H9 (cell line): ENCODE measurements at regions not wholly inside any gene's neighbourhood (a gene's known extent, or its start where the extent isn't known, plus 50 kb on each side); places are given as distances from the start of the nearest gene placed in this dataset.

Experiments used
- DNase-seq: peaks from one replicate; pipeline ENCODE4 v3.0.0-alpha.2; 2017
- H2AFZ ChIP-seq: one replicate; pipeline ENCODE4 v1.6.1; 2013; ENCODE audit warnings: mild to moderate bottlenecking, low read length, control low read depth, moderate library complexity
- H2AK5ac ChIP-seq: 2 replicates; pipeline ENCODE4 v1.6.1; 2013; ENCODE audit warnings: low read length, control low read depth, mixed read lengths; ENCODE audit not compliant: insufficient read length
- H2BK120ac ChIP-seq: one replicate; pipeline ENCODE4 v1.6.1; 2013; ENCODE audit warnings: low read depth, mild to moderate bottlenecking, low read length, control low read depth, inconsistent platforms; ENCODE audit not compliant: poor library complexity, severe bottlenecking
- H2BK12ac ChIP-seq: 2 replicates; pipeline ENCODE4 v1.6.1; 2013; ENCODE audit warnings: low read length, control low read depth, mixed read lengths, low read depth; ENCODE audit not compliant: insufficient read length
- H2BK15ac ChIP-seq: 2 replicates; pipeline ENCODE4 v1.6.1; 2013; ENCODE audit warnings: low read depth, low read length, control low read depth
- H2BK20ac ChIP-seq: one replicate; pipeline ENCODE4 v1.6.1; 2013; ENCODE audit warnings: low read depth, mild to moderate bottlenecking, low read length, control low read depth, inconsistent platforms; ENCODE audit not compliant: poor library complexity, severe bottlenecking
- H2BK5ac ChIP-seq: 2 replicates; pipeline ENCODE4 v1.6.1; 2013; ENCODE audit warnings: low read length, control low read depth, mixed read lengths; ENCODE audit not compliant: insufficient read length
- H3K14ac ChIP-seq: 2 replicates; pipeline ENCODE4 v1.6.1; 2013; ENCODE audit warnings: low read length, control low read depth; ENCODE audit not compliant: insufficient read depth
- H3K18ac ChIP-seq: 2 replicates; pipeline ENCODE4 v1.6.1; 2013; ENCODE audit warnings: low read depth, mild to moderate bottlenecking, mixed read lengths, low read length, control low read depth; ENCODE audit not compliant: insufficient read length
- H3K23ac ChIP-seq: 2 replicates; pipeline ENCODE4 v1.6.1; 2013; ENCODE audit warnings: low read length, control low read depth, mixed read lengths, low read depth; ENCODE audit not compliant: insufficient read length
- H3K23me2 ChIP-seq: 2 replicates; pipeline ENCODE4 v1.6.1; 2013; ENCODE audit warnings: low read depth, mild to moderate bottlenecking, mixed read lengths, low read length, control low read depth; ENCODE audit not compliant: insufficient read length, poor library complexity, severe bottlenecking
- H3K27ac ChIP-seq: 2 replicates; pipeline ENCODE4 v1.5.1; 2013; ENCODE audit warnings: low read length, control low read depth, mixed read lengths, low read depth; ENCODE audit not compliant: insufficient read length
- H3K27me3 ChIP-seq: 2 replicates; pipeline ENCODE4 v1.6.1; 2013; ENCODE audit warnings: low read length, control low read depth, inconsistent platforms; ENCODE audit not compliant: insufficient read depth
- H3K4ac ChIP-seq: 2 replicates; pipeline ENCODE4 v1.6.1; 2013; ENCODE audit warnings: low read depth, mild to moderate bottlenecking, control low read depth, inconsistent platforms, low read length, moderate library complexity
- H3K4me1 ChIP-seq: 2 replicates; pipeline ENCODE4 v1.6.1; 2013; ENCODE audit warnings: low read length, control low read depth, inconsistent platforms; ENCODE audit not compliant: insufficient read depth
- H3K4me2 ChIP-seq: 2 replicates; pipeline ENCODE4 v1.6.1; 2013; ENCODE audit warnings: low read length, control low read depth, mixed read lengths; ENCODE audit not compliant: insufficient read length, insufficient read depth
- H3K56ac ChIP-seq: 2 replicates; pipeline ENCODE4 v1.6.1; 2013; ENCODE audit warnings: low read depth, mild to moderate bottlenecking, mixed read lengths, low read length, control low read depth; ENCODE audit not compliant: insufficient read length
- H3K79me1 ChIP-seq: 2 replicates; pipeline ENCODE4 v1.6.1; 2013; ENCODE audit warnings: low read depth, mild to moderate bottlenecking, moderate library complexity, low read length, control low read depth, inconsistent platforms; ENCODE audit not compliant: insufficient read depth, poor library complexity, severe bottlenecking
- H3K79me2 ChIP-seq: 2 replicates; pipeline ENCODE4 v1.6.1; 2013; ENCODE audit warnings: low read length, control low read depth, inconsistent platforms; ENCODE audit not compliant: insufficient read depth
- H3K9ac ChIP-seq: 2 replicates; pipeline ENCODE4 v1.6.1; 2013; ENCODE audit warnings: low read length, control low read depth, mixed read lengths; ENCODE audit not compliant: insufficient read length; ENCODE audit errors: extremely low read depth
- H3K9me3 ChIP-seq: one replicate; pipeline ENCODE4 v1.6.1; 2013; ENCODE audit warnings: low read depth, low read length, inconsistent platforms; ENCODE audit not compliant: control insufficient read depth
- H3T11ph ChIP-seq: one replicate; pipeline ENCODE4 v1.6.1; 2013; ENCODE audit warnings: mild to moderate bottlenecking, low read length, control low read depth, inconsistent platforms
- H4K20me1 ChIP-seq: one replicate; pipeline ENCODE4 v1.6.1; 2013; ENCODE audit not compliant: control insufficient read depth, insufficient read length, insufficient read depth
- H4K5ac ChIP-seq: 2 replicates; pipeline ENCODE4 v1.6.1; 2013; ENCODE audit warnings: low read depth, mild to moderate bottlenecking, mixed read lengths, low read length, control low read depth; ENCODE audit not compliant: insufficient read length
- H4K8ac ChIP-seq: replicated peaks from 2 replicates; pipeline ENCODE4 v1.6.1; 2013; ENCODE audit warnings: low read length, control low read depth, mixed read lengths, low read depth; ENCODE audit not compliant: insufficient read length
- H4K91ac ChIP-seq: 2 replicates; pipeline ENCODE4 v1.6.1; 2013; ENCODE audit warnings: low read depth, mild to moderate bottlenecking, moderate library complexity, mixed read lengths, low read length, control low read depth; ENCODE audit not compliant: insufficient read length
- H3K27ac Mint-ChIP-seq, 3 experiments: 2 replicates in 2 of 3; 3 replicates in 1 of 3; pipeline ENCODE4 v1.8.0; 2020 to 2021; ENCODE audit warnings: mixed read lengths in 3 of 3, mild to moderate bottlenecking in 1 of 3, moderate library complexity in 1 of 3
- H3K27me3 Mint-ChIP-seq: 2 replicates; pipeline ENCODE4 v1.8.0; 2021; ENCODE audit warnings: low read depth, mild to moderate bottlenecking, moderate library complexity, mixed read lengths
- H3K36me3 Mint-ChIP-seq, 3 experiments: 2 replicates in 2 of 3; 3 replicates in 1 of 3; pipeline ENCODE4 v1.8.0; 2020 to 2021; ENCODE audit warnings: low read depth in 3 of 3, mixed read lengths in 3 of 3; ENCODE audit not compliant: insufficient read depth in 1 of 3
- H3K4me1 Mint-ChIP-seq, 2 experiments: 2 replicates each; pipeline ENCODE4 v1.8.0; 2020; ENCODE audit warnings: mixed read lengths in 2 of 2
- H3K4me3 Mint-ChIP-seq, 2 experiments: 2 replicates in 1 of 2; 3 replicates in 1 of 2; pipeline ENCODE4 v1.8.0; 2020 to 2021; ENCODE audit warnings: mild to moderate bottlenecking in 2 of 2, mixed read lengths in 2 of 2, moderate library complexity in 1 of 2
- H3K9me3 Mint-ChIP-seq, 2 experiments: 2 replicates in 1 of 2; 3 replicates in 1 of 2; pipeline ENCODE4 v1.8.0; 2020; ENCODE audit warnings: mild to moderate bottlenecking in 2 of 2, mixed read lengths in 2 of 2, moderate library complexity in 1 of 2
- WGBS: extraction: QIAGEN DNeasy Blood & Tissue Kit; methylation state at CpG from one replicate; pipeline ENCODE4 v1.1.7; 2013; ENCODE audit warnings: missing lambda C conversion rate, low lambda C conversion rate, mixed read lengths; ENCODE audit not compliant: insufficient read length; ENCODE audit errors: extremely low coverage; 5-methylcytosine and 5-hydroxymethylcytosine counted together
- TF ChIP-seq, protein P1 (sequence below): fragments of 200-600 bp; sonication (generic); conservative IDR thresholded peaks from 3 replicates; pipeline ENCODE4 v1.8.0; 2021; ENCODE audit warnings: antibody characterized with exemption, mild to moderate bottlenecking

DNA sequence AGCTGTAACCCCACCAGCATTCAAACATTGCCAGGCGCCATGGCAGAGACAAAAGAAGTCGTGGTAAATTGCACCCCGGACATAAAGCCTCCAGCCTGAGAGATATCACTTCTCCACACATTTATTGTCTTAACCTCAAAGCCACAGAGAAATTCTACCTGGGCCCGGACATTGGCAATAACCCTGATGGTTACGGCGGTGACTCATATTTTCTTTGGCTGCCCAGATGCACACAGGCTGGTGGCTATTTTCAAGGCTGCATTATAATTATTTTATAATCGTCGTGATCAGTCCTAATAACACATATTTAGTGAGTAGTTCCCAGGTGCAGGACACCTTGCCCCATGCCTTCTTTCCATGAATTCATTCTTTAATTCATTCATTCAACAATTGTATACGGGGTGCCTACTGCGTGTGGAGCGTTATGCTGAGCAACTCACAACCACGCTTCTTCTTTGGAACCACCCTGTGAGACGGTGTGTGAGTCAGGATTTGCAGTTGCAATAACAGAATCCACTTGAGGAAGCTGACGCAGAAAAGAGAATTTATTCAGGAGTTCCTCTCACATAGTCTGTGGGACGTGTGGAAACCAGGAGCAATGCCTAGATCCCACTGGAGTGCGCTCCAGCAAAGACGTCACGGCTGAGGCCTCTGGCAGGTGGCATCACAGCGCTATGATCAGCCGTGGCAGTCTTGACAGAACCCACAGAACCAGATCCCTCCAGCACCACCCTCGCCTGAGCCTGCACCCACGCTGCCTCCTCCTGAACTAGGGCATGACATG, 245.7 kb downstream of the FOXL1 start:
- Histone ChIP-seq H3K4me2 (no peak overlapping the region), H3K27ac (no peak overlapping the region), H2AFZ (no peak overlapping the region)

More for the DNA sequence above, 245.7 kb downstream of the FOXL1 start:
- H3K4me1 Mint-ChIP-seq = peaks cover 31 to 39% of the 10 kb centered on the region in 2 experiments
- no peak overlapping the region for H2BK120ac ChIP-seq
- H2BK15ac ChIP-seq = no peak overlapping the region
- H3K23me2 ChIP-seq = no peaks in the 10 kb centered on the region
- H2BK12ac ChIP-seq = no peak overlapping the region
- no peak overlapping the region for H3T11ph ChIP-seq
- H3K36me3 Mint-ChIP-seq = no peaks in the 10 kb centered on the region
- H3K27ac Mint-ChIP-seq = no peak overlapping the region
- no peaks in the 10 kb centered on the region for H3K27me3 ChIP-seq
- H3K4me3 Mint-ChIP-seq = no peak overlapping the region
- H3K79me2 ChIP-seq = no peaks in the 10 kb centered on the region
- no peak overlapping the region for H3K18ac ChIP-seq
- no peaks in the 10 kb centered on the region for H3K79me1 ChIP-seq
- no peak overlapping the region for H4K91ac ChIP-seq
- H3K4me1 ChIP-seq = peaks cover 8% of the 10 kb centered on the region; the same call in 1 of the 2 replicates
- H2AK5ac ChIP-seq = no peak overlapping the region
- no peaks in the 10 kb centered on the region for H3K9me3 ChIP-seq
- H3K27me3 Mint-ChIP-seq = peaks cover 38% of the 10 kb centered on the region
- no peak overlapping the region for H2BK5ac ChIP-seq
- no peak overlapping the region for H3K23ac ChIP-seq
- H3K9me3 Mint-ChIP-seq = peaks cover 0 to 2% of the 10 kb centered on the region in 2 experiments; a peak in 1 of 5 replicates
- H3K56ac ChIP-seq = no peak overlapping the region
- no peak overlapping the region for H2BK20ac ChIP-seq
- no peak overlapping the region for H4K5ac ChIP-seq
- H4K8ac ChIP-seq = no peak overlapping the region
- no peak overlapping the region for H3K9ac ChIP-seq
- no CpG with 5 or more reads among the region's 22 CpGs for WGBS
- TF ChIP-seq, protein P1, sequence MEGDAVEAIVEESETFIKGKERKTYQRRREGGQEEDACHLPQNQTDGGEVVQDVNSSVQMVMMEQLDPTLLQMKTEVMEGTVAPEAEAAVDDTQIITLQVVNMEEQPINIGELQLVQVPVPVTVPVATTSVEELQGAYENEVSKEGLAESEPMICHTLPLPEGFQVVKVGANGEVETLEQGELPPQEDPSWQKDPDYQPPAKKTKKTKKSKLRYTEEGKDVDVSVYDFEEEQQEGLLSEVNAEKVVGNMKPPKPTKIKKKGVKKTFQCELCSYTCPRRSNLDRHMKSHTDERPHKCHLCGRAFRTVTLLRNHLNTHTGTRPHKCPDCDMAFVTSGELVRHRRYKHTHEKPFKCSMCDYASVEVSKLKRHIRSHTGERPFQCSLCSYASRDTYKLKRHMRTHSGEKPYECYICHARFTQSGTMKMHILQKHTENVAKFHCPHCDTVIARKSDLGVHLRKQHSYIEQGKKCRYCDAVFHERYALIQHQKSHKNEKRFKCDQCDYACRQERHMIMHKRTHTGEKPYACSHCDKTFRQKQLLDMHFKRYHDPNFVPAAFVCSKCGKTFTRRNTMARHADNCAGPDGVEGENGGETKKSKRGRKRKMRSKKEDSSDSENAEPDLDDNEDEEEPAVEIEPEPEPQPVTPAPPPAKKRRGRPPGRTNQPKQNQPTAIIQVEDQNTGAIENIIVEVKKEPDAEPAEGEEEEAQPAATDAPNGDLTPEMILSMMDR = no peak
- no peaks in the 10 kb centered on the region for H4K20me1 ChIP-seq
- H3K14ac ChIP-seq = no peak overlapping the region
- no peak overlapping the region for H3K4ac ChIP-seq
- no peak for DNase-seq
